IMR-90 (cell line): ENCODE measurements at regions not wholly inside any gene's neighbourhood (a gene's known extent, or its start where the extent isn't known, plus 50 kb on each side); places are given as distances from the start of the nearest gene placed in this dataset.

Experiments used
- ATAC-seq: fragments of 200-7000 bp; cut with Tn5 transposase; 2 replicates; pipeline ENCODE4 v1.9.1; 2020; ENCODE audit warnings: low read depth, mild to moderate bottlenecking, moderate library complexity
- BruUV-seq: library from RNA; stranded (reverse); fragments of 400-500 nt; replicated peaks from 2 replicates; lab custom pipeline; 2021; lab: Mats Ljungman, UMichigan
- CTCF ChIA-PET: fragments of 300-600 bp; formaldehyde crosslinking; extraction: SDS; loops from one replicate; lab custom pipeline; 2021; ENCODE audit warnings: antibody characterized with exemption; lab: Yijun Ruan, JAX
- POLR2A ChIA-PET: fragments of 300-600 bp; sonication (Branson Sonifier 250); formaldehyde crosslinking; loops from one replicate; lab custom pipeline; 2022; ENCODE audit warnings: antibody characterized with exemption; ENCODE audit not compliant: unreplicated experiment; lab: Charles Lee
- DNase-seq: peaks from one replicate; pipeline ENCODE4 v3.0.0; 2013
- H2AFZ ChIP-seq: replicated peaks from 2 replicates; pipeline ENCODE3; 2013; ENCODE audit warnings: low read length, mild to moderate bottlenecking; ENCODE audit not compliant: poor library complexity
- H2AK5ac ChIP-seq: 2 replicates; pipeline ENCODE4 v1.6.1; 2013; ENCODE audit warnings: low read depth, low read length, inconsistent platforms
- H2AK9ac ChIP-seq: replicated peaks from 2 replicates; pipeline ENCODE3; 2013; ENCODE audit warnings: mild to moderate bottlenecking, low read depth, low read length, moderate library complexity; ENCODE audit not compliant: poor library complexity
- H2BK120ac ChIP-seq: 2 replicates; pipeline ENCODE4 v1.6.1; 2013; ENCODE audit warnings: low read depth, low read length, inconsistent platforms
- H2BK15ac ChIP-seq: 3 replicates; pipeline ENCODE4 v1.6.1; 2013; ENCODE audit warnings: low read depth, low read length, inconsistent platforms
- H2BK20ac ChIP-seq: 2 replicates; pipeline ENCODE4 v1.6.1; 2013; ENCODE audit warnings: low read depth, mild to moderate bottlenecking, inconsistent platforms, low read length, moderate library complexity
- H2BK5ac ChIP-seq: 2 replicates; pipeline ENCODE4 v1.6.1; 2013; ENCODE audit warnings: mild to moderate bottlenecking, low read depth, low read length, inconsistent platforms; ENCODE audit not compliant: poor library complexity, severe bottlenecking
- H3K14ac ChIP-seq: replicated peaks from 2 replicates; pipeline ENCODE4 v1.6.1; 2013; ENCODE audit warnings: low read depth, low read length, inconsistent platforms
- H3K18ac ChIP-seq: 2 replicates; pipeline ENCODE4 v1.6.1; 2013; ENCODE audit warnings: low read depth, low read length, control low read depth
- H3K23ac ChIP-seq: 2 replicates; pipeline ENCODE4 v1.6.1; 2013; ENCODE audit warnings: low read depth, low read length, inconsistent platforms
- H3K27ac ChIP-seq: 2 replicates; pipeline ENCODE4 v1.5.1; 2013; ENCODE audit warnings: mild to moderate bottlenecking, control low read depth, low read length; ENCODE audit not compliant: insufficient read depth
- H3K27me3 ChIP-seq: 2 replicates; pipeline ENCODE4 v1.6.1; 2013; ENCODE audit warnings: low read length; ENCODE audit not compliant: control insufficient read depth, insufficient read depth
- H3K36me3 ChIP-seq: 2 replicates; pipeline ENCODE4 v1.6.1; 2013; ENCODE audit warnings: low read length, mixed read lengths; ENCODE audit not compliant: control insufficient read depth, insufficient read depth
- H3K4ac ChIP-seq: 2 replicates; pipeline ENCODE4 v1.6.1; 2013; ENCODE audit warnings: low read depth, low read length, inconsistent platforms
- H3K4me1 ChIP-seq: 2 replicates; pipeline ENCODE4 v1.6.1; 2013; ENCODE audit warnings: low read length, mixed read lengths; ENCODE audit not compliant: control insufficient read depth, insufficient read depth
- H3K4me2 ChIP-seq: 2 replicates; pipeline ENCODE4 v1.6.1; 2013; ENCODE audit warnings: low read depth, mild to moderate bottlenecking, control low read depth, low read length, moderate library complexity
- H3K4me3 ChIP-seq: 2 replicates; pipeline ENCODE4 v1.5.1; 2013; ENCODE audit warnings: low read depth, mild to moderate bottlenecking, control low read depth, low read length, moderate library complexity; ENCODE audit not compliant: insufficient read depth
- H3K56ac ChIP-seq: 2 replicates; pipeline ENCODE4 v1.6.1; 2013; ENCODE audit warnings: low read length, inconsistent platforms; ENCODE audit not compliant: insufficient read depth; ENCODE audit errors: extremely low read depth
- H3K79me1 ChIP-seq, 2 experiments: 2 replicates each; pipeline ENCODE4 v1.6.1; 2013; ENCODE audit warnings: low read length in 2 of 2, inconsistent platforms in 1 of 2, low read depth in 1 of 2
- H3K9ac ChIP-seq: 2 replicates; pipeline ENCODE4 v1.6.1; 2013; ENCODE audit warnings: low read depth, low read length, control low read depth
- H3K9me1 ChIP-seq: 2 replicates; pipeline ENCODE4 v1.6.1; 2013; ENCODE audit warnings: low read length, inconsistent platforms; ENCODE audit not compliant: insufficient read depth
- H3K9me3 ChIP-seq: 2 replicates; pipeline ENCODE4 v1.6.1; 2013; ENCODE audit warnings: low read length; ENCODE audit not compliant: control insufficient read depth, insufficient read depth
- H4K20me1 ChIP-seq: 2 replicates; pipeline ENCODE4 v1.6.1; 2013; ENCODE audit warnings: low read length, inconsistent platforms; ENCODE audit not compliant: insufficient read depth
- H4K5ac ChIP-seq: 2 replicates; pipeline ENCODE4 v1.6.1; 2013; ENCODE audit warnings: mild to moderate bottlenecking, low read depth, low read length, control low read depth
- H4K8ac ChIP-seq, 2 experiments: 2 replicates each; pipeline ENCODE4 v1.6.1; 2013; ENCODE audit warnings: low read depth in 2 of 2, low read length in 2 of 2, control low read depth in 1 of 2, inconsistent platforms in 1 of 2
- H4K91ac ChIP-seq: 2 replicates; pipeline ENCODE4 v1.6.1; 2013; ENCODE audit warnings: low read depth, low read length, inconsistent platforms; ENCODE audit not compliant: insufficient read depth
- BHLHE40 ChIP-seq: fragments of 150-350 bp; IDR thresholded peaks from 2 replicates; pipeline ENCODE4 v1.6.1; 2016; ENCODE audit warnings: mild to moderate bottlenecking, low read depth, low read length
- CEBPB ChIP-seq: IDR thresholded peaks from 2 replicates; pipeline ENCODE4 v1.6.1; 2012; ENCODE audit warnings: low read depth, low read length, improper control_type of control experiment
- CHD1 ChIP-seq: IDR thresholded peaks from 2 replicates; pipeline ENCODE4 v1.6.1; 2012; ENCODE audit warnings: low read depth, low read length, improper control_type of control experiment
- MAFK ChIP-seq: IDR thresholded peaks from 2 replicates; pipeline ENCODE4 v1.6.1; 2012; ENCODE audit warnings: low read depth, low read length, improper control_type of control experiment
- MAZ ChIP-seq: IDR thresholded peaks from 2 replicates; pipeline ENCODE4 v1.6.1; 2012; ENCODE audit warnings: low read depth, mild to moderate bottlenecking, low read length, improper control_type of control experiment, moderate library complexity, borderline replicate concordance
- MXI1 ChIP-seq: IDR thresholded peaks from 2 replicates; pipeline ENCODE4 v1.6.1; 2012; ENCODE audit warnings: low read depth, mild to moderate bottlenecking, low read length, moderate library complexity, borderline replicate concordance
- NFE2L2 ChIP-seq: fragments of 150-350 bp; IDR thresholded peaks from 2 replicates; pipeline ENCODE4 v1.6.1; 2016; ENCODE audit warnings: low read depth, mild to moderate bottlenecking, low read length
- POLR2A ChIP-seq: IDR thresholded peaks from 2 replicates; pipeline ENCODE4 v1.6.1; 2012; ENCODE audit warnings: mild to moderate bottlenecking, low read depth, low read length
- RAD21 ChIP-seq: IDR thresholded peaks from 2 replicates; pipeline ENCODE4 v1.6.1; 2012; ENCODE audit warnings: low read length, improper control_type of control experiment
- RFX5 ChIP-seq: IDR thresholded peaks from 2 replicates; pipeline ENCODE4 v1.8.0; 2012; ENCODE audit warnings: low read depth, mild to moderate bottlenecking, low read length, moderate library complexity
- SMC3 ChIP-seq: fragments of 150-350 bp; IDR thresholded peaks from 2 replicates; pipeline ENCODE4 v1.6.1; 2016; ENCODE audit warnings: low read depth, mild to moderate bottlenecking, antibody characterized with exemption, low read length, moderate library complexity
- USF2 ChIP-seq: fragments of 150-350 bp; IDR thresholded peaks from 2 replicates; pipeline ENCODE4 v1.6.1; 2017; ENCODE audit warnings: mild to moderate bottlenecking, antibody characterized with exemption, low read length, low read depth
- WGBS, 2 experiments: methylation state at CpG; one replicate each; pipeline versions ENCODE4 v1.1.5 to v1.1.7; 2013; ENCODE audit warnings: missing lambda C conversion rate in 2 of 2; ENCODE audit not compliant: insufficient read length in 1 of 2; ENCODE audit errors: extremely low coverage in 2 of 2; 5-methylcytosine and 5-hydroxymethylcytosine counted together
- dilution Hi-C: fragments of 300-500 bp; cut with HindIII; formaldehyde crosslinking; loops from one replicate; pipeline ENCODE4 v1.14.3; 2018; ENCODE audit warnings: low sequenced_read_pairs; ENCODE audit not compliant: unreplicated experiment
- in situ Hi-C: fragments of 300-500 bp; cut with MboI; formaldehyde crosslinking; loops from 3 replicates; pipeline ENCODE4 v1.14.3; 2019; ENCODE audit warnings: low sequenced_read_pairs, inconsistent platforms, mixed read lengths
- intact Hi-C: fragments of 100-400 bp; cut with micrococcal nuclease; formaldehyde crosslinking; loops from 2 replicates; pipeline ENCODE4 v1.10.0; 2022

GRCh38 chr13:40375489-40376171 is 290.8 kb downstream of the FOXO1 start:
- H4K5ac ChIP-seq = no peak overlapping the region
- H3K36me3 ChIP-seq = no peaks in the 10 kb centered on the region
- no peak overlapping the region for H2BK120ac ChIP-seq
- no peak overlapping the region for H3K4me2 ChIP-seq
- H2AK9ac ChIP-seq = no peak overlapping the region
- ATAC-seq = no peak
- CTCF ChIA-PET = no interaction called here
- intact Hi-C loops (no loop called here), dilution Hi-C loops (no loop called here), in situ Hi-C loops (no loop called here)
- no peaks in the 10 kb centered on the region for H3K9me1 ChIP-seq
- no peaks in the 10 kb centered on the region for H4K20me1 ChIP-seq
- H2AK5ac ChIP-seq = no peak overlapping the region
- H3K18ac ChIP-seq = no peak overlapping the region
- no peak overlapping the region for H2BK5ac ChIP-seq
- BruUV-seq = no TSS peak
- no peak overlapping the region for H3K4me3 ChIP-seq
- no peak overlapping the region; the same call in 1 of the 2 replicates for H3K23ac ChIP-seq
- no peaks in the 10 kb centered on the region for H3K79me1 ChIP-seq
- no peak overlapping the region for H3K4ac ChIP-seq
- POLR2A ChIA-PET = no interaction called here
- H2BK15ac ChIP-seq = no peak overlapping the region
- H3K56ac ChIP-seq = no peak overlapping the region
- TF ChIP-seq CEBPB (no peak), RFX5 (no peak), MXI1 (no peak), MAFK (no peak), POLR2A (no peak), MAZ (no peak), RAD21 (no peak), SMC3 (no peak), USF2 (no peak), CHD1 (no peak), NFE2L2 (no peak), BHLHE40 (no peak)
- no peak overlapping the region for H2AFZ ChIP-seq
- WGBS, 2 experiments = no CpG with 5 or more reads among the region's 7 CpGs
- peaks cover 18% of the 10 kb centered on the region for H3K27me3 ChIP-seq
- no peak overlapping the region for H4K8ac ChIP-seq
- DNase-seq = no peak
- H4K91ac ChIP-seq = no peak overlapping the region
- H3K27ac ChIP-seq = no peak overlapping the region
- H2BK20ac ChIP-seq = no peak overlapping the region
- no peaks in the 10 kb centered on the region for H3K4me1 ChIP-seq
- no peak overlapping the region for H3K14ac ChIP-seq
- H3K9ac ChIP-seq = no peak overlapping the region
- H3K9me3 ChIP-seq = no peaks in the 10 kb centered on the region
